ENCODE measurements at regions not wholly inside any gene's neighbourhood (a gene's known extent, or its start where the extent isn't known, plus 50 kb on each side); places are given as distances from the start of the nearest gene placed in this dataset.

- peaks cover 15% of the 10 kb centered on the region for H3K9me3 Mint-ChIP-seq
- H3K27me3 Mint-ChIP-seq (ENCODE audit: insufficient read depth): no peaks in the 10 kb centered on the region
- H3K27ac Mint-ChIP-seq: no peak overlapping the region
- no peaks in the 10 kb centered on the region for H3K36me3 Mint-ChIP-seq (ENCODE audit: low read depth)
- TF ChIP-seq CTCF (IDR thresholded peaks at IDR 0.05): no peak
- H3K4me1 Mint-ChIP-seq (ENCODE audit: low read depth): no peaks in the 10 kb centered on the region
- no peak overlapping the region for H3K4me3 Mint-ChIP-seq
- no peak for DNase-seq
Measured at GRCh38 chr5:153094333-153094732, 396.1 kb upstream of the GRIA1 start.

DNA sequence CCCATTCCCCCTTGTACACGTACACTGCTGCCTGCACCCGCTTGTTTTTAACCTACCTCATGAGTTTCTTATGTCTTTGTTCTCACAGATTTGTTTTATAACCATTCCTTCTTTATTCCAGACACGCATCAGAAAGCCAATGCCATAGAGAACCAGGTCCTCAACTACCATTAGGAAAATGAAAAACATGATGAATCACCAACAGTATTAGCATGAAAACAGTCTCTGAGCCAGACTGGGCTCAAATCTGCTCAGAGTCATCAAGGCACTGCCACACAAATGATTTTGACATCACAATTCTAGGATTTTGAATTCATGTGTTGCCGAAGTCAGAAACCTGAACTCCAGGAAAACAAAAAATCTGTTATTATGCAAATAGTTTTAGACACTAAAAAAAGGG, 394.1 kb upstream of the GRIA1 start:
- no peaks in the 10 kb centered on the region for H3K4me1 Mint-ChIP-seq (ENCODE audit: low read depth)
- no peak overlapping the region for H3K27ac Mint-ChIP-seq
- no peaks in the 10 kb centered on the region for H3K27me3 Mint-ChIP-seq (ENCODE audit: insufficient read depth)
- H3K9me3 Mint-ChIP-seq: peaks cover 15% of the 10 kb centered on the region
- H3K36me3 Mint-ChIP-seq (ENCODE audit: low read depth): no peaks in the 10 kb centered on the region
- H3K4me3 Mint-ChIP-seq: no peak overlapping the region
- DNase-seq: no peak
- TF ChIP-seq CTCF (IDR thresholded peaks at IDR 0.05): no peak

DNA sequence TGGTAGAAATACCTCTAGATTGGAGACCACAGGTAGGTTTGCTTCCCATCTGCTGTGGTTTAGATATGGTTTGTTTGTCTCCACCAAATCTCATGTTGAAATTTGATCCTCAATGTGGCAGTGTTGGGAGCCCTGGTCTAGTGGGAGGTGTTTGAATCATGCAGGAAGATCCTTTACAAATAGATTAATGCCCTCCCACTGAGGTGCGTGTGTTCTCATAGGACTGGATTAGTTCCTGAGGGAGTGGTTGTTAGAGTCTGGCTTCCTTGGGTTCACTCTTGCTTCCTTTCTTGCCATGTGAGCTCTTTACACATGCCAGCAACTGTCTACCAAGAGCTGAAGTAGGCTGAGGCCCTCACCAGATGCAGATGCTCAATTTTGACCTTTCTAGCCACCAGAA, 391.1 kb upstream of the GRIA1 start:
- Mint-ChIP-seq H3K9me3 (peaks cover 11% of the 10 kb centered on the region), H3K27ac (no peak overlapping the region), H3K36me3 (ENCODE audit: low read depth) (no peaks in the 10 kb centered on the region)

DNA sequence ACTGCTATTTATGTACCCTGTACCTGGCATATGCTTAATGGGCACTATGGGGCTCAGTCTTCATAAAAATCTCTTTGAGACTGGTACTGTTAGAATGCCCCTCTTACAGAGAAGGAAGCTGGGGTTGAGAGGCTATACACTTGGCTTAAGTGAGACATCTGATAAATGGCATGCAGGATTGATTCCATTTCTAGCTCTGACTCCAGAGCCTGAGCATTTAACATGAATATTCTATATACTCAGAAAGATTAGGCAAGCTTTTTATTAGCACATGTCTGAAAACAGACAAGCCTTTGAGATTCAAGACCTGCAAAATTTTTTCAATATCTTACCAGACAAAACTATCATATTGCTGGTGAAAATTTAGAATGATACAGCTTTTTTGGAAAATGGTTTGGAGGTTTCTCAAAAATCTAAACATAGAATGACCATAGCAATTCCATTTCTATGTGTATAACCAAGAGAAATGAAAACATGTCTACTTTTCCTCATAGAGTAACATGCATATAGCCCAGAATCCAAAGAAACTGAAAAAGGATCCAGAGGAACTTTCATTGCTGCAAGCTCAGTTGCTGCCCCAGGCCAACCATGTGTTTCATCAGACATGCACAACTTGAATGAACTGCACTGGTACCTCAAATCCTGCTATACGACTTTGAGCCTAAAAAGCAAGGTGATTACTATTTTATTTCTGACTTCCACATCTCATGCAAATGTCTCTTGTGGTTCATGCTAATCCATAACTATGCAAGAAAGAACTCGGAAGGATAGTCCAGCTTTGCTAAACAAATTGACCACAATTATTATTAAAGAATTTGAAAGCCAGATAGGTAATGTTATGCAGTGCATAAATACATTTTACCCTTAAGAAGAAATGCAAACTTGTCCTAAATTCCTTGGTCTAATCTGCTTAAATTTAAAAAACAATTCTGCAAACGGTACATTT, 389.0 kb upstream of the GRIA1 start:
- peaks cover 11% of the 10 kb centered on the region for H3K9me3 Mint-ChIP-seq
- DNase-seq: no peak
- H3K27ac Mint-ChIP-seq: no peak overlapping the region
- no peaks in the 10 kb centered on the region for H3K4me1 Mint-ChIP-seq (ENCODE audit: low read depth)
- H3K27me3 Mint-ChIP-seq (ENCODE audit: insufficient read depth): no peaks in the 10 kb centered on the region
- no peak for TF ChIP-seq CTCF (IDR thresholded peaks at IDR 0.05)
- H3K4me3 Mint-ChIP-seq: no peak overlapping the region
- no peaks in the 10 kb centered on the region for H3K36me3 Mint-ChIP-seq (ENCODE audit: low read depth)

More for the DNA sequence above, 391.1 kb upstream of the GRIA1 start:
- no peaks in the 10 kb centered on the region for H3K27me3 Mint-ChIP-seq (ENCODE audit: insufficient read depth)
- no peak for TF ChIP-seq CTCF (IDR thresholded peaks at IDR 0.05)
- H3K4me3 Mint-ChIP-seq: no peak overlapping the region
- no peaks in the 10 kb centered on the region for H3K4me1 Mint-ChIP-seq (ENCODE audit: low read depth)
- no peak for DNase-seq

DNA sequence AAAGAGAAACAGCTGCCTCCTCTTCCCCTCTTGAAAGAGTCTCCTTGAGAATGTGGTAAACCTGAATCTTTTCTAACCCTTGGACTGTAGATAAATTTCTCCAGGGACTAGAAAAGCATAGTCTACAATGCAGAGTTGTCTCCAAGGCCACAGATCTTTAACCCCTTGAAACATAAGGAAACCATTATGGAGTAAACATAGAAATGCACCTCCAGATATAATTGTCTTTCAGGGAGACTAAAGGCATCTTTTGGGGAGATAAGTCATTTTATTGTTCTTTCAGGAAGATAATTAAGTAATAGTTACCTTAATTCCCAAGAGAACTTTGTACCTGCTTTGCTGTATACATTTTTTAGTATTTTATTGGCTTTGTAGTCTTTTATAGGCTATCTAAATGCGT, 373.6 kb upstream of the GRIA1 start:
- DNase-seq: no peak
- Mint-ChIP-seq H3K36me3 (ENCODE audit: low read depth) (no peaks in the 10 kb centered on the region; the same call in 1 of the 2 replicates), H3K4me3 (no peak overlapping the region), H3K9me3 (peaks cover 5% of the 10 kb centered on the region; the same call in 1 of the 2 replicates), H3K27me3 (ENCODE audit: insufficient read depth) (no peaks in the 10 kb centered on the region; the same call in 1 of the 2 replicates), H3K27ac (no peak overlapping the region), H3K4me1 (ENCODE audit: low read depth) (no peaks in the 10 kb centered on the region)
- TF ChIP-seq CTCF (IDR thresholded peaks at IDR 0.05): no peak

All from HFFc6 (cell line).